GM12891 (cell line): ENCODE measurements at regions not wholly inside any gene's neighbourhood (a gene's known extent, or its start where the extent isn't known, plus 50 kb on each side); places are given as distances from the start of the nearest gene placed in this dataset.

Experiments
- PAX5 ChIP-seq: IDR thresholded peaks from 2 replicates; pipeline ENCODE4 v1.6.1; 2011; ENCODE audit warnings: low read length, moderate library complexity, mild to moderate bottlenecking; ENCODE audit not compliant: insufficient read depth, severe bottlenecking
- POLR2A ChIP-seq: IDR thresholded peaks from 2 replicates; pipeline ENCODE4 v1.6.1; 2011; ENCODE audit warnings: low read depth, low read length, control low read depth
- POLR2AphosphoS5 ChIP-seq: IDR thresholded peaks from 2 replicates; pipeline ENCODE4 v1.6.1; 2011; ENCODE audit warnings: low read depth, low read length, control low read depth
- POU2F2 ChIP-seq: IDR thresholded peaks from 2 replicates; pipeline ENCODE4 v1.6.1; 2011; ENCODE audit warnings: low read depth, mild to moderate bottlenecking, control low read depth, low read length, moderate library complexity
- TAF1 ChIP-seq: IDR thresholded peaks from 2 replicates; pipeline ENCODE4 v1.6.1; 2011; ENCODE audit warnings: low read depth, low read length, control low read depth

GRCh38 chr18:41315134-41315533, 639.9 kb upstream of the PIK3C3 start:
- TF ChIP-seq POLR2A, result no peak
- no peak for TF ChIP-seq POLR2AphosphoS5
- no peak for TF ChIP-seq TAF1
- no peak for TF ChIP-seq PAX5
- TF ChIP-seq POU2F2, result no peak
